Motor neuron (in vitro differentiated cells): ENCODE measurements at regions not wholly inside any gene's neighbourhood (a gene's known extent, or its start where the extent isn't known, plus 50 kb on each side); places are given as distances from the start of the nearest gene placed in this dataset.

Experiments
- ATAC-seq, 8 experiments: fragments of 200-7000 bp; cut with Tn5 transposase; replicated peaks in 6 of 8; 2 replicates each; pipeline ENCODE4 v1.8.0; 2021; ENCODE audit warnings: mild to moderate bottlenecking in 8 of 8, moderate library complexity in 8 of 8
- H3K27ac ChIP-seq, 2 donors: fragments of 250-450 bp; sonication (Bioruptor Pico); 2 replicates each; pipeline ENCODE4 v1.9.0; 2021; ENCODE audit warnings: antibody characterized with exemption in 2 of 2, mild to moderate bottlenecking in 2 of 2, moderate library complexity in 1 of 2
- H3K4me1 ChIP-seq, 2 donors: fragments of 250-450 bp; sonication (Bioruptor Pico); replicated peaks in 1 of 2; 2 replicates each; pipeline ENCODE4 v1.6.1; 2021; ENCODE audit warnings: antibody characterized with exemption in 2 of 2, mild to moderate bottlenecking in 2 of 2, moderate library complexity in 1 of 2
- H3K4me3 ChIP-seq, 5 donors: fragments of 250-450 bp; sonication (Bioruptor Pico); 2 replicates each; pipeline ENCODE4 v1.9.0; 2021; ENCODE audit warnings: antibody characterized with exemption in 5 of 5, mild to moderate bottlenecking in 5 of 5, moderate library complexity in 4 of 5
- WGBS, 10 experiments: fragments of 450-650 bp; shearing (Covaris generic); methylation state at CpG; one replicate each; pipeline ENCODE4 v1.0.0; 2022; 5-methylcytosine and 5-hydroxymethylcytosine counted together
- in situ Hi-C, 9 experiments: fragments of 400-800 bp; cut with MboI; loops; one replicate each; pipeline ENCODE4 v1.15.0; 2021; ENCODE audit warnings: low sequenced_read_pairs in 9 of 9, low pct_unique_long_range_greater_than_20kb in 2 of 9; ENCODE audit not compliant: unreplicated experiment in 9 of 9

GRCh38 chr2:172279813-172280212 lies 147.6 kb upstream of the ITGA6 start:
- Histone ChIP-seq H3K27ac (no peak overlapping the region), H3K4me3 (no peak overlapping the region), H3K4me1 (peaks cover 7 to 14% of the 10 kb centered on the region in 2 donors)
- no peak for ATAC-seq
- in situ Hi-C loops: no loop called here

GRCh38 chr2:172280571-172281361 lies 146.6 kb upstream of the ITGA6 start:
- Histone ChIP-seq H3K27ac (no peak overlapping the region), H3K4me3 (no peak overlapping the region), H3K4me1 (peaks cover 16 to 23% of the 10 kb centered on the region in 2 donors)
- WGBS, 10 experiments: 43 to 100% (median 77%) methylated on average over 1 to 6 of the region's 6 CpGs; no CpG with 5 or more reads in 1 of the 10 experiments
- in situ Hi-C loops: no loop called here
- ATAC-seq: peak in 2 of 8 experiments; percentile 17 to 63

- no peak for ATAC-seq
- Histone ChIP-seq H3K27ac (no peak overlapping the region), H3K4me1 (peaks cover 19 to 23% of the 10 kb centered on the region in 2 donors), H3K4me3 (no peak overlapping the region)
- WGBS, 10 experiments: 57 to 100% (median 90%) methylated on average over 1 to 3 of the region's 3 CpGs; no CpG with 5 or more reads in 2 of the 10 experiments
- in situ Hi-C loops: no loop called here
Observed at GRCh38 chr2:172281648-172282570, 145.5 kb upstream of the ITGA6 start.

- WGBS, 10 experiments: 8 to 90% (median 64%) methylated on average over 1 to 5 of the region's 5 CpGs
Observed at GRCh38 chr2:172282944-172283343, 144.4 kb upstream of the ITGA6 start.

GRCh38 chr2:172283476-172283875 lies 143.9 kb upstream of the ITGA6 start:
- 18 to 90% (median 60%) methylated on average over 1 to 2 of the region's 5 CpGs; no CpG with 5 or more reads in 4 of the 10 experiments for WGBS, 10 experiments
- H3K4me1 ChIP-seq: peaks cover 31 to 34% of the 10 kb centered on the region in 2 donors
- in situ Hi-C loops: no loop called here
- ATAC-seq: peak in 2 of 8 experiments; percentile 17 to 24
- H3K27ac ChIP-seq: no peak overlapping the region
- H3K4me3 ChIP-seq: no peak overlapping the region

More at GRCh38 chr2:172282944-172283343, 144.4 kb upstream of the ITGA6 start:
- no peak overlapping the region for H3K4me3 ChIP-seq
- peak in 7 of 8 experiments; percentile 80 to 95 (median 89) for ATAC-seq
- no peak overlapping the region for H3K27ac ChIP-seq
- peaks cover 26 to 29% of the 10 kb centered on the region in 2 donors for H3K4me1 ChIP-seq
- in situ Hi-C loops: no loop called here

- Histone ChIP-seq H3K27ac (no peak overlapping the region), H3K4me1 (peaks cover 32 to 35% of the 10 kb centered on the region in 2 donors), H3K4me3 (no peak overlapping the region)
- in situ Hi-C loops: no loop called here
- 54 to 100% (median 93%) methylated on average over 2 to 4 of the region's 4 CpGs; no CpG with 5 or more reads in 4 of the 10 experiments for WGBS, 10 experiments
- no peak for ATAC-seq
Observed at GRCh38 chr2:172284209-172284608, 143.2 kb upstream of the ITGA6 start.

- 0 to 73% (median 17%) methylated on average over 1 to 4 of the region's 5 CpGs; no CpG with 5 or more reads in 1 of the 10 experiments for WGBS, 10 experiments
- in situ Hi-C loops: no loop called here
- peaks cover 32 to 35% of the 10 kb centered on the region in 2 donors for H3K4me1 ChIP-seq
- ATAC-seq: peak; percentile 20 to 54 (median 44)
- H3K27ac ChIP-seq: peak overlapping the region in 1 of 2 donors; percentile 2
- H3K4me3 ChIP-seq: no peak overlapping the region
Observed at GRCh38 chr2:172285010-172285621, 142.3 kb upstream of the ITGA6 start.

- no peak for ATAC-seq
- H3K4me1 ChIP-seq: peaks cover 32 to 35% of the 10 kb centered on the region in 2 donors
- in situ Hi-C loops: no loop called here
- H3K4me3 ChIP-seq: no peak overlapping the region
- H3K27ac ChIP-seq: no peak overlapping the region
- WGBS, 10 experiments: 47 to 100% (median 83%) methylated on average over 1 to 8 of the region's 9 CpGs; no CpG with 5 or more reads in 1 of the 10 experiments
Observed at GRCh38 chr2:172285760-172286159, 141.6 kb upstream of the ITGA6 start.

- no peak for ATAC-seq
- no peak overlapping the region for H3K4me3 ChIP-seq
- H3K27ac ChIP-seq: no peak overlapping the region
- H3K4me1 ChIP-seq: peaks cover 32 to 35% of the 10 kb centered on the region in 2 donors
- in situ Hi-C loops: no loop called here
Observed at GRCh38 chr2:172287190-172287589, 140.2 kb upstream of the ITGA6 start.

GRCh38 chr2:172287605-172288315 lies 139.6 kb upstream of the ITGA6 start:
- H3K4me3 ChIP-seq: no peak overlapping the region
- in situ Hi-C loops: no loop called here
- WGBS, 10 experiments: 55 to 90% (median 71%) methylated on average over 1 to 6 of the region's 6 CpGs; no CpG with 5 or more reads in 1 of the 10 experiments
- no peak overlapping the region for H3K27ac ChIP-seq
- ATAC-seq: peak in 5 of 8 experiments; percentile 2 to 51 (median 16)
- peaks cover 32 to 35% of the 10 kb centered on the region in 2 donors for H3K4me1 ChIP-seq

GRCh38 chr2:172288603-172289002 lies 138.8 kb upstream of the ITGA6 start:
- peak in 1 of 8 experiments; percentile 23 for ATAC-seq
- Histone ChIP-seq H3K4me3 (no peak overlapping the region), H3K27ac (no peak overlapping the region), H3K4me1 (peaks cover 29 to 32% of the 10 kb centered on the region in 2 donors)
- in situ Hi-C loops: no loop called here
- 0 to 100% (median 71%) methylated on average over 1 of the region's 1 CpG; no CpG with 5 or more reads in 5 of the 10 experiments for WGBS, 10 experiments

- peaks cover 0 to 8% of the 10 kb centered on the region in 2 donors for H3K4me1 ChIP-seq
- H3K27ac ChIP-seq: no peak overlapping the region
- WGBS, 10 experiments: 0 to 93% (median 76%) methylated on average over 1 to 5 of the region's 6 CpGs; no CpG with 5 or more reads in 2 of the 10 experiments
- in situ Hi-C loops: no loop called here
- H3K4me3 ChIP-seq: no peak overlapping the region
- peak in 2 of 8 experiments; percentile 22 to 66 for ATAC-seq
Observed at GRCh38 chr2:172293952-172294351, 133.4 kb upstream of the ITGA6 start.
